GM19025 (cell line): ENCODE measurements at regions not wholly inside any gene's neighbourhood (a gene's known extent, or its start where the extent isn't known, plus 50 kb on each side); places are given as distances from the start of the nearest gene placed in this dataset.
"Not testable (repeated sequence)": the region's sequence is repeated elsewhere in the genome, so short reads cannot be mapped to it uniquely, and the experiment has no call there.

Source experiments
- ATAC-seq: cut with Tn5 transposase; IDR thresholded peaks from one replicate; pipeline ENCODE4 v1.9.1; 2021; ENCODE audit warnings: mild to moderate bottlenecking, low read depth, moderate library complexity; ENCODE audit not compliant: unreplicated experiment

DNA sequence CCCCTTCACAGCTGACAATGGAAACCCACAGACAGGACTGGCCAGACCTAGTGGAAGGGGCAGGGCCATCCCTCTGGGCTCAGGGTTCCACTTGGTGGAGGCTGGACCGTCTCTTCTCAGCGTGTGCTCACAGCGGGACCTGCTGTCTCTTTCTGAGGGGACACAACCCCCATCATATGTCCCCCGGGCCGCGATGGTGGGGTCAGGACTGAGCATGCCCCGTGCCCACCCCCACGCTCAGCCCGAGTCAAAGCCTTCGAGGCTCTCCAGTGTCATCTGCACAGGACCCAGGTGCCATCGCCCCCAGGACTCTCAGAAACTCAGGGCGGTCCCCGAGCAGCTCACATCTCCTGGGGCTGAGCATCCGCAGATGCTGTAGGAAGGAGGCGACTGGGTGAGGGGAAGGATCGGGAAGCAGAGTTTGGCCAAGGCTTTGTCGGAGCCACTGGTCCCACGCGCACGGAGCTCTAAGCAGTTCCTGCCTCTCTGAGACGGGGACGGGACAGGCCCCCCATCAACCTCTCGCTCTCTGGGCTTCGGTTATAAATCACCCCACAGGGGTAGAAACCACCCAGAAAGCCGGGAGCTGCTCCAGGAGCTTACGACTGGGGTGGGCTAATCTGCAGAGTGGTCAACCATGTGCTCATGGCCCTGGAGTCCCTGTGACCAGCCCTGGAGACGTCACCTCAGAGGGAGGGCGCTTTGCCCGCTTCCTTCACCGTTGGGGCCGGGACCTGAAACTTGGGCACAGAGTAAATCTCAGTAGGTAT lies 183.4 kb upstream of the SULF2 start:
- no peak for ATAC-seq

DNA sequence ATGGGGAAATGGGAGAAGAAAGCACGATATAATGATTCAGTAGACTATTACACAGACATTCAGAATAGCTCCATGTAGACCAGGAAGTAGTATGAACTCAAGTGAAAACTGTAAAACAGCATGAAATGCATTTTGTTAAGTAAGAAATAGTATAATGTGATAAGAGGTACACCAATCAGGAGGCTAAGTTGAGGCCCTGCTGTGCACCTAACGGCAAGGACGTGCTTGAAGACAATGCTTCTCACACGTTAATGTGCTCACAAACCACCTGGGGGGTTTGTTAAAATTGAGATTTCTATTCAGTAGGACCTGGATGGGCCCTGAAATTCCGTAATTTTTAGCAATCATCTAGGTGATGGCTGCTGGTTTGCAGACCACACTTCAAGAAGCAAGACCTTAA lies 178.9 kb upstream of the SULF2 start:
- no peak for ATAC-seq

DNA sequence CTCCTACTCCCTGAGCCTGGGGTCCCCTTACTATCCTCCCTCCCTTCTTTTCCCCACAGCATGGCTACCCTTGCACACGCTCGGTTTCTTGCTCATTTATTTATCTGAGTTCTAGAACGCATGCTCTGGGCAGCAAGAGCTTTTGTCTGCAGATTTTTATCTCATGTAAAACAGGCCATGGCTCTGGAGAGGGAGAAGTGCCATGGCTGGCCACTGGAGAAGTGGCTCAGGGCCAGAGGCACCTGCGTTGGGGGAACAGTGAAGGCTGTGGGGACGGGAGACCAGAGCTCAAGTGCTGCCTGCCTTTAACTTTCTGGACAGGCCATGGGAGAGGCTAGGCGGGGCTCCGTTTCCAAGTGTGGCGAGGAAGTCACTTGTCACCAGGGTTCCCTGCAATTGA lies 177.7 kb upstream of the SULF2 start:
- ATAC-seq = no peak

DNA sequence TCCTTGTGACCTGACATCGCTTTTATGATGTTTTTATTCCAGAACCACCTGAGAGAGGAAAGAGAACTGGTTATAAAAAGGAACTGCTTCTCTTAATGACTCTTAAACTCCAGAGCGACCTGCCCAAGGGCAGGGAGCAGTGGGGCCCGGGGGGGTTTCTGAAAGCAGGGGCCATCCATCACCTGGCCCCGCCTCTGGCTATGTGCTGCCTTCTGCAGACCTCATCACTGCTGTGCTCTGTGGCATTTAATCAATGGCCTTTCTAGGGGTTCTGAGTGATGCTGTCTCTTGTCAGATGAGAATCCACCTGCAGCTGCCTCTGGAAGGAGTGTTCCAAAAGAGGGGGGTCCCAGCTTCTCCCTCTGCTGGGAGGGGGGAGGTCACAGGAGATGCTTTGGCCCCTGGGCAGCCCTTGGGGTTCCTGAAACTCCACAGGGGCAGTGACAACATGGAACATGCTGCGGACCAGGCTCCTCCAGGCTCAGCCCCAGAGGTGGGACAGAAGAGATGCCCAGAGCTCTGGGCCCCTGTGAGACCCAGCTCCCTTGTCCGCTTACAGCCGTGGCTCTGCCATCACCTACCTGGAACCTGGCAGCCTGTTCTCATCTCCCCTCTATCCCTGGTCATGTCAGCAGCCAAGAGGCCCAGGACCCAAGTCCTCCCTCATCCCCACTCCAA lies 177.1 kb upstream of the SULF2 start:
- ATAC-seq = no peak

DNA sequence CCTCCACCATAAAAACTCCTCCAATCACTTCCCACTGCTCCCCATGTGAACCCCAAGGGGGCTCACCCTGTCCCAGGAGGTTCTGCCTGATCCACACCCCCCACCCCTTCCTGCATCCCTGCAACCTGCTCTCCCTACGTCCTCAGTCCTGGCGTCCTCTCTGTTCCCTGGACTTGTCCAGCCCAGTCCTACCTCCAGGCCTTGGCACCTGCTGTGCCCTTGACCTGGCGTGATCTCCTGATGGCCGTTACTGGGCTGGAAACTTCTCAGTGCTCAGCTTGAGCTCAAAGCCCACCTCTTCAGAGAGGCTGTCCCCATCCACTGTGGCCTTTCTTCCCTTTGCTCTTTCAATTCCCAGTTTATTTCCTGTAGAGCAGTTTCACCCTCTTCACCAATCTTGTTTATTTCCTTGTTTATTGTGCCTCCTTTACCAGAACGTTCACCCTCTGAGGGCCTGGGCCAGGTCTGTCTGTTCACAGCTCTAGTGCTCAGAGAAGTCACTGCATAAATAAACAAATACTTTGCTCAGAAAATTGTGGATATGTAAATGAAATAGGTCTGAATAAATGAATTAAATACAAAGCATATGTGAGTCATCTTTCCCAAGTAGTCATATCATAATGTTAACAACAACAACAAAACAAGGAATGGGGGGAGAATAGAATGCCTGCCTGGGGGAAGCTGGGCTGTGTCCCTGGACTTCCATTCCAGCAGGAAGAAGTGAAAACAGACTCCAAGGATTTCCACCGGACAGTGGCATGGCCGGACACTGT lies 175.7 kb upstream of the SULF2 start:
- ATAC-seq = no peak

DNA sequence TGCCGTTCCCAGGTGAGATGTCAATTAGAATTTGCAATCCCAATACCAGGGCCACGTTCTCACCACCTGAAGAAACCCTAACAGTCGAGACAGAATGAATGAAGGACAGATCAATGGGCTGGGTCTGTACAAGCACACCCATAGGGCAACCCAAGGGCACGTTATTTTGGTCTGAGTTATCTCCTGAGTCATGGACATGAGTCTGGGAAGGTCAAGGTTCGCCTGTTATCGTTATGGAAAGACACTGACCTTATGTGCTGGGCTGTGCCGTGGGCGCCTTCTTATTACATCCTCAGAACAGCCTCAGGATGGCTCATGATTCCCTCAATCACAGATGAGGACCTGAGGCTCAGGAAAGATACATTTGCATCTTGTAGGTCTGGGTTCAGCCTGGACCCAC lies 175.0 kb upstream of the SULF2 start:
- ATAC-seq = no peak

DNA sequence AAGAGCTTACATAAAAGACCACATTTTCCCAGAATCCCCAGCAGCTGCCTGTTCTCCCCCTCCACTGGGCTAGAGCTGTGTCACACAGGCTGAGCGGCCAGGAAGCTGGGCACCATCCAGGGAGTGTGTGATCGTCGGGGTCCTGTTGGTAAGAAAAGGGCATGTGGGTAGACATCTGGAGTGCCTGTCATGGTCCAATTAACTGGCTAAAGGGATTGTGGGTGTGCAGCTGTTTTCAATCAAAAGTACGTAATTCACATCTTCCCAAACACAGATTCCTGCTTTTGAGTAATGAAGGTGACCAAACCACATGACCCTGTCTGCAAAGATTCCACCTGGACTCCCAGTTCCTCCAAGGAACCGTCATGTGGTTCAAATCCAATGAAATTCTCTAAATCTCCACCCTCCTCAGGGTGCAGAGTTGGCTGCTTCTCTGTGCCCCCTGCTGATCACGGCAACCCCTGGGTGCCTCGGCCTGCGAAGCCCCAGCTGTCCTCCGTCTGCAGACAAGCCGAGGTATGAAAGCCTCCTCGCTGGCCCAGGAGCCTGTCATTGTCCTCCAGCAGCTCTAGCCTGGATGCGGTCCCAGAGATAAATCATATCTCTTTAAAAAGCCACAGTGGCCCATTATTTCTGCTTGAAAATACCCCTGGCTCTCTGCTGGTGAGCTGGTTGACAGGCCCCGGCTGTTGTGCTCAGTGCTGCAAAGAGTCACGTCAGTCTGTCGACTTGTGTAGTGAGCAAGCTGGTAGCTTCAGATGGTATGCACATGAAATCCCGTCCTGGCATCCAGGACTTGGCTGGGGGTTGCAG lies 172.9 kb upstream of the SULF2 start:
- not testable (repeated sequence) for ATAC-seq

DNA sequence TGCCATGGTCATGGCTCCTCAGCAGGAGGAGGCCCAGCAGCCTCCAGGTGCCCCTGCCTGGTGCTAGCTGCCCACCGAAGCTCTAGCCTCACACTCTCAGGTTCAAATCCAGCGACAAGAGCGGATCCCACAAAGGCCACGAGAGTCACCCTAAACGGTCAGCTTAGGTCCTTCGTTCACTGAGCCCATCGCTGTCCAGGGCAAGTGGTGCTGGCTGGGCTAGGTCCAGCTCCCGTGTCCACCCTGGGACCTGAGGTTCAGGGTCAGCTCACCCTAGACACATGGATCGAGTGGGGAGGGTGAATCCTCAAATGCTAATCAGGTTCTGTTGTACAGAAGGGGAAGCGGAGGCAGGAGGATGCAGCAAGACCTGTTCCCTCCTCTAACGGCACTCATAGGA lies 171.9 kb upstream of the SULF2 start:
- ATAC-seq = no peak

DNA sequence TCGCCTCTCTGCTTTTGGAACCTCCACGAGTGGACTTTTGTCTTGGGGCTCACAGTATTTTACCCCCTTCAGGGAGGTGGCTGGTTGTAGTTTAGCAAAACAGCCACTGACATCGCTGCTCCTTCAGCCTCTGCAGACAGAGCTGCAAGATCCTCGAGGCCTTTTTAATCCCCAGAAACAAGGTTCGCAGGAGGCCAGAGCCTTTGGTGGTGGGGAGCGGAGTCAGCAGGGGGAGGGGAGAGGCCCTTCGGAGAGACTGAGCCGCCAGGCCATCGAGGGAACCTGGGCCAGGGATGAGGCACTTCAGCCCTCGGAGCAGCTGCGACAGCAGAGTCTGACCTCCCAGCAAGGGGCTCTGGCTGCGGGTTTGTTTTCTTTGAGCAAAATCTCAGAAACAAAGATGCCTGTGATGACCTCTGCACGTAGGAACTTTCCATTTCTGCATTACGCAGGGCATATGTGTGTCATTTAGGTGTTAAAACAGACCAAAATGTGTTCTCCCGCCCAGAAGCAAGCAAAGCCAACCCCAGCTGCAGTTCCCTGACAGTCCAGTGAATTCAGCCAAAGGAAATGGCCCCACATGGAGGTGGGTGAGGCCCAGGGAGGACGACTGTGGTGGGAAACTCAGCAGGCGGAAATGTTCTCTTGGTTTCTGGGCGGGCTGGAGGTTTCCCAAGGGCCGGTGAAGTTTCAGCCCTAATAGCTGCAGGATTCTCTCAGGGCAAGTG lies 171.2 kb upstream of the SULF2 start:
- ATAC-seq = no peak

DNA sequence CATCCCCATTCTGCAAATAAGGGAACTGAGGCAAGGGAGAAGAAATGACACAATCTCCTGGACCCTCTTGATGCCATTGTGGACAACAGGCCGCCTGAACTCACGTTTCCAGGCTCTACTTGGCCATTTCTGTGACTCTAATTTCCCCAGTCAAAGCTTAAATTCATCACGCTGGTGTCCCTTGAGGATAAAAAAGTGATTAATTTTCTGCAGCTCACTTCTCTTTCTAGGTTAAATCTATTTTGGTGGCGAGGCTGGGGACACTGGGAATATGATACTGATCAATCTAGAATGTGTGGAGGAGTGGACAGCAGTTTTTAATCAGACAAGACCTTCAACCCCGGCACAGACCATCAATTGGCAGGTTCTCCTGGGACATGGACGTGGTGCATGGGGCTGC lies 168.2 kb upstream of the SULF2 start:
- ATAC-seq = no peak

DNA sequence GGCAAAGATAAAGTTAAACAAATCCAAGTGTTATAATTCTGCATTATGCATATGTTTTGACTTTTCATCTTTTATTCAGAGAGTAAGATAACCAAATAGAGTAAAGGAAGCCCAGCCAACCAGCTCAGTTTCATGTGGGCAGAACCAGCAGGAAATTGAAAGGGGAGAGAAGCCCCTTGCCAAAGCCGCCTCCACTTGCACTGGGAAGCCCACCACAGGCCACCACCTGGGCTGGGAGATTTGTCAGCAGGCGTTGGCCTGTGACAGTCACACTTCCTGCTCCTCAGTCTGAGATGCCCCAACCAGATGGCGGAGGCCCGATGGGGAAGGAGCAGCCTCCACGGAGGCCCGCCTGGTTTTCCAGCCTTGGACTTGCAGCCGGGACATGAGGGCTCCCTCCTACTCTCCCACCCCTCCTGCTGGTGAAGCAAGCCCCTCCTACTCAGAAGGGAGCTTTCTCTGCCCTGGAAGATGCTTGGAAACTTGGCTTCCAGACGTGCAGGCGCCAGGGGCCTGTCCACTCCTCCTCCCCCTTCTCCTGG lies 166.8 kb upstream of the SULF2 start:
- ATAC-seq = no peak

DNA sequence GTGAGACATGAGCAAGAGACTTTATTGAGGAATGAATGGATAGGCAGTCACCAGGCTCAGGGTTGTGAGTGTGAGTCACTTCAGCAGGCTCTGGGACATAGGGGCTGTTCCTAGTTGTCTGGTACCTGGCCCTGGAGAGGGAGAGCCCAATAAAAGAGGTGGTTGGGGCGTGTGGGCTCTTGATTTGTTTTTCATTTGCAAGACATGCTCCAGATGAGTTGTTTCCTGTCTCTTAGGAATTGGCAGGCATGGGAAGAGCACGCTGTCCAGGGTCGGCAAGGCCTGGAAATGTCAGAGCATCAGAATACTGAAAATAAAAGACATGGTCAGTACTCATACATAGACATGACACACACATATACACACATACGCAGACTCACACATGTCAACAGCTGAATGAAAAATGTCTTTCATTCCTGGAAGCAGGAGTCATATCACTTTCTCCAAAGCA lies 166.3 kb upstream of the SULF2 start:
- no peak for ATAC-seq

DNA sequence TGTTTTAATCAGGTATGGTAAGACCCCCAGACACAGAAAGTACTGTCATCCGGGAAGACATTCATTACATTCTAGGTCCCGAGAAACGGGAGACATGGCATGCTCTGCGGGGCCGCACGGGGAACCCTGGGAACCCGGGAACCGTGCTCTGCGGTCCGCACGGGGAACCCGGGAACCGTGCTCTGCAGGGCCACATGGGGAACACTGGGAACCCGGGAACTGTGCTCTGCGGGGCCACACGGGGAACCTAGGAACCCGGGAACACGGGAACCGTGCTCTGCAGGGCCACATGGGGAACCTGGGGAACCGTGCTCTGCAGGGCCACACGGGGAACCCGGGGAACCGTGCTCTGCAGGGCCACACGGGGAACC lies 165.6 kb upstream of the SULF2 start:
- ATAC-seq = no peak

DNA sequence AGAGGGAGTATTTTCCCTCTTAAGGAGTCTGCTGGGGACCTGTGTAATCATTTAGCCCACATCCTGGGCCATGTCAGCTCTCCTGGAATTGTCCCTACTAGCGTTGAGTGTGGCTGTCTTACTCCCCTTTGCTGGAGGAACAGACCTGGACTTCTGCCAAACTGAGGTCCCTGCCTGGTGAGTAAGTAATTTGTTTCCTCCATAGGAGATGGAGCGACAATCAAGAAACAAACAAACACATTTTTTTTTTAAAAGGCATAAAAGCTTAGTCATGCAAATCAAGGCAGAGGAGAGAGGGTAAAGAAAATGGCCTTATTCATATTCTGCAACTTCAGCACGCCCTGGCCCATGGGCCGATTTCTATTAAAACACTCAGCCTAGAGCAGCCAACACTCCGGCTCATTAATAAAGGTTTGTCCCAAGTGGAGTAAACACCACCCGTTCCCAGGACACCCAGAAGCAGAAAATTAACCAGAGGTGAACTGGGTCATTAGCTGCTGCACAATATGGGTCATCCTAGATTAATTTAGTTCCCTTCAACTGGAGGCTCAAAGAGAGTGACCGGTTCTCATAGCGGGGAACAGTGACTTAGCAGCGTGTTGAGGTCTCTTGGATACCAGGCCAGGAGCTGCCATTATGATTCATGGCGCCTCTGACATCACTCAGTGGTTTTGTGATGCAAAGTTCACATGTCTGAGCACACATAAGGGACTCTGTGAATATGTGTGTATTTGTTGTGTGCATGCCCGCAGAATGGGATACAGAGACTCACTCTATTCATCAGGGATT lies 165.0 kb upstream of the SULF2 start:
- ATAC-seq = no peak

DNA sequence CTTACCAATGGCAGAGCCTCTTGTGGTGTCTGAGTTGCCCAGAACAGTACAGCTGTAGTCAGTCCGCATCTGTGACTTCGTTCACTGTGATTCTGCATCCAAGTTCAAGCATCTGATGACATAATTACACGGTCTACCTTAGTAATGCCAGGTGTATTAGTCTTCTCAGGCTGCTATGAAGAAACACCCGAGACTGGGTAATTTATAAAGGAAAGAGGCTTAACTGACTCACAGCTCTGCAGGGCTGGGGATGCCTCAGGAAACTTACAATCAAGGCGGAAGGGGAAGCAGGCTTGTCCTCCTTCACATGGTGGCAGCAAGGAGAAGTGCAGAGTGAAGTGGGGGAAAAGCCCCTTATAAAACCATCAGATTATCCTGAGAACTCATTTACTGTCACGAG lies 163.9 kb upstream of the SULF2 start:
- no peak for ATAC-seq

DNA sequence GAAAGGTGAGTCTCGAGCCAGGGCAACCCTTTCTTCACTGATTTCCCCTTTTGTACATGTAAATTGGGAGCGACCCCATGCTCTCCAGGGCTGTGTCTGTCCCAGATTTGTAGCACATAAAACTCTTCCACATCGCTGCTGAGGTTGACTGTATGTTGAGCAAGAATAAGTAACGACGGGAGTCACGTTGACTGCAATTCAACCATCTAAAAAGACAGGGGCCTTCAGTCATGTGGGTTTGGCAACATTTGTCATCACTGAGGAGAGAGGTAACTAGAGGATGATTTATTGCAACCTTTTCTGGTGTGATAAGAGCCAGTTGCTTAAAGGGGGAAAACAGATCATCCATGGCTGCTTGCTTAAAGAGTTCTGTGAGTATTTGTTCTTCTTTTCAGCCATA lies 159.4 kb upstream of the SULF2 start:
- no peak for ATAC-seq

DNA sequence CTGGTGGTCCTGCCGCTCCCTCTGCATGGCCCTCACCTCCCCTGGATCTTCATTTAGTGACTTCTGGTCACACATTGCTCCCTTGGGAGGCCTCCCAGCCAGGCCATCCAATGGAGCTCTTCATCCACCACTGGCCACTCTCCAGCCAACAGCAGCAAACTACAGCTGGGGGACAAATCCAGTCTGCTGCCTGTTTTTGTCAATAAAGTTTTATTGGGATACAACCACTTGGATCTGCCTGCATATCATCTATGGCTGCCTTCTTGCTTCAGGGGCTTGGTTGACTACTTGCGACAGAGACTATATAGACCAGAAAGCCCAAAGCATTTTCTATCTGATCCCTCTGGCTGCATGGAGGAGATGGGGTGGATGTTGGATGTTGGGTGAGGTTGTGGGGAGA lies 156.6 kb upstream of the SULF2 start:
- no peak for ATAC-seq

DNA sequence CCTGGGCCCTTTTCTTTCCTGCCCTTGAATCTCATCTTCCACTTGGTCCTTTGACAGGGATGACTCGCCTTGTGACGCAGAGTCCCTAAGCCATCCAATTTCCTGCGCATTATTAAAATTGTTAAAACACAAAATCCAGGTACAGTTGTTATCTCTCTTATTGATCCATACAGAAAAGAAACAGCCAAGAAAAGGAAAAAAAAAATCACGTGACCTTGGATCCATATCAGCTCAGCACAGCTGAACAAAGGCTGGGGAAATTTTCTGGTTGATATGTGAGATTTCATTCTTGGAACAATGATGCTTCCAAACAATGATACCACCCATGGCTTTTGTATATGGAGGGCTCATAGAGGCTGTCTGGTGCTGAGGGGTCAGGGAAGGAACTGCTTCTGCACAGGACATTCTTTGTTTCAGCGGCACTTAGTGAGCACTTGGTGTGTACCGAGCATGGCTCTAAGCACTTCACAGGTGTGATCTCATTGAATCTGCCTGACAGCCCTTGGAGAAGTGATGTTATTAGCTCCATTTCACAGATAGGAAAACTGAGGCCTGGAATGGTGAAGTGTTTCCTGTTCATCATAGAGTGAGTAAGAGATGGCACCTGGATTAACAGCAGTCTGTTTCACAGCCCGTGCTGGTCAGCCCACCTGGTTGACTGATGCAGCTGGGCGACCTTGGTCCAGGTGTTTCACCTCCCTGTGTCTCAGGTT lies 155.0 kb upstream of the SULF2 start:
- ATAC-seq = no peak
